ENCODE measurements at regions not wholly inside any gene's neighbourhood (a gene's known extent, or its start where the extent isn't known, plus 50 kb on each side); places are given as distances from the start of the nearest gene placed in this dataset.

DNA sequence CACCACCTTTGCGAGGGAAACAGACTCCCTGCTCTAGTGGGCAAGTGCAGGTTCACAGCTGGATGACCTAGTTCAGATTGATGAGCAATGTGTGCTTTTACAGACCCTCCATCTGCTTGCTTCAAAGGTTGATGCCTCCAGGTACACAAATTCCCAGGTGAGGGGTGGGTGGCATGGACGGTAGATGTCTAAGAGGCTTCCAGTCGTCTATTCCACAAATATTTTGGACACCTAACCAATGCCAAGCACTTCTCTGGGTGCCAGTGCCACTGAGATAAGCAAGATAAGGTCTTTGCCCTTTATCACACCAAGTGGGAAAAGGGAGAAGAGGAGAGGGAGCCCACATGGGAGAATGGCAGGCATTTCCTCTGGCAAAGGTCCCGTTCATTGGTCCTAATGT, 316.6 kb upstream of the CDH5 start:
- Mint-ChIP-seq H3K27ac (no peak overlapping the region), H3K36me3 (ENCODE audit: insufficient read depth) (no peaks in the 10 kb centered on the region), H3K9me3 (peaks cover 0 to 1% of the 10 kb centered on the region in 2 donors), H3K4me3 (no peak overlapping the region), H3K4me1 (ENCODE audit: low read depth in 2 of 2) (no peaks in the 10 kb centered on the region), H3K27me3 (no peaks in the 10 kb centered on the region)
- DNase-seq = no peak
- no peak for ATAC-seq (replicated peaks)

DNA sequence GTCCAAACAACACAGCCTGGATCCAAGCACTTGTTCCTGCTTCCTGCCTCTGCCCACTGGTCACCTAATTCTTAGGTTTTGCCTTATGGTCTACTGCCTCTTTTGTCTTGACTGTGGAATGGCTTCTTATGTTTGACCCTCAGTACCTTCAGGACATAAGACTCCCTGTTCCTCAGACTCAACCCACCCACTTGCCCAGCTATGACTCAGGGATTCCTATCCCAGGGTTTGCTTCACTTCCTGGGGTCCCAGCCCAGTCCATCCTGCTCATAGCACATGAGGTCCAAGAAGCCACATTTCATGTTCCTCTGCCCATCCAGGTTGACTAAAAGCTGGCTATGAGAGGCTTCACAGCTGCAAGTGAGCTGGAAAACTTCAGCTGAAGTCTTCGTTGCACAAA, 320.9 kb upstream of the CDH5 start:
- H3K36me3 Mint-ChIP-seq (ENCODE audit: insufficient read depth) = no peaks in the 10 kb centered on the region
- no peak overlapping the region for H3K27ac Mint-ChIP-seq
- H3K9me3 Mint-ChIP-seq = peaks cover 0 to 1% of the 10 kb centered on the region in 2 donors
- H3K4me1 Mint-ChIP-seq (ENCODE audit: low read depth in 2 of 2) = no peaks in the 10 kb centered on the region
- no peak for DNase-seq
- H3K4me3 Mint-ChIP-seq = no peak overlapping the region
- H3K27me3 Mint-ChIP-seq = peaks cover 0 to 19% of the 10 kb centered on the region in 2 donors
- no peak for ATAC-seq (replicated peaks)

DNA sequence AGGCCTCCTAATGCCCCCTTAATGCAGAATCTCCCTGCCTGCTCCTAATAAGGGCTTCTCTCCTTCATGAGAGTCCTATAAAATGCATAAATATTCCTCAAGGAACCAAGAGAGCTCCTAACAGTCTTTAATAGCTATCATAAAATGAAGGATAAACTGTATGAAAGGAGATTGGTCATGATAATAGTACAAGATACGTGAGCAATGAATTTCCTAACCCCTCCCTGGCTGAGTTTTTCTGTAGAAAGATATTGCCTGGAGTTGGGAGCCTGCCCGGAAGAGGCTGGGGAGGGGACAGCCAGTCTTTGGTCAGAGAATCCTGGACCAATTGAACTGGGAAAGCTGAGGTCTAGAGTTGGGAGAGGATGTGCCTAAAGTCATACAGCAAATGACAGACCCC, 321.9 kb upstream of the CDH5 start:
- H3K4me3 Mint-ChIP-seq = no peak overlapping the region
- no peak for ATAC-seq (replicated peaks)
- peaks cover 0 to 19% of the 10 kb centered on the region in 2 donors for H3K27me3 Mint-ChIP-seq
- H3K36me3 Mint-ChIP-seq (ENCODE audit: insufficient read depth) = no peaks in the 10 kb centered on the region
- no peak overlapping the region for H3K27ac Mint-ChIP-seq
- DNase-seq = no peak
- no peaks in the 10 kb centered on the region for H3K4me1 Mint-ChIP-seq (ENCODE audit: low read depth in 2 of 2)
- peaks cover 0 to 1% of the 10 kb centered on the region in 2 donors for H3K9me3 Mint-ChIP-seq

DNA sequence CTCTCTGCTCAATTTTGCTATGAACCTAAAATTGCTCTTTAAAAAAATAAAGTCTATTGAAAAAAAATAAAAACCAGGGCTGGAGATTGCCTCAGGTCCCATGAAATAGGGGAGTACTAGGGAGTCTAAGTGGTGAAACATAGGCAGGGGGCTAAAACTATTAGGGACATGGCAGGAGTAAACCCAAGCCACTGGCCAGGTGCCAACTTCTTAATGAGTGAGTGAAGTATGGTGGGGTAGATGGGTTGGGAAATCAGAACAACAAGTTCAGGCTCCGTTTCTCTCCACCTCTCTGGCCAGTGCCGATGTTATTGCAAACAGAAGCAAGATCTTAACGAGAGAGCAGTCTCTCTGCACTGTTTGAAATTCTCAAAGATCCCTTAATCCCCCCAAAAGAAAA, 322.4 kb upstream of the CDH5 start:
- peaks cover 0 to 1% of the 10 kb centered on the region in 2 donors for H3K9me3 Mint-ChIP-seq
- H3K4me3 Mint-ChIP-seq = no peak overlapping the region
- ATAC-seq (replicated peaks) (no peak), DNase-seq (no peak)
- no peak overlapping the region for H3K27ac Mint-ChIP-seq
- H3K4me1 Mint-ChIP-seq (ENCODE audit: low read depth in 2 of 2) = no peaks in the 10 kb centered on the region
- no peaks in the 10 kb centered on the region for H3K36me3 Mint-ChIP-seq (ENCODE audit: insufficient read depth)
- peaks cover 0 to 19% of the 10 kb centered on the region in 2 donors for H3K27me3 Mint-ChIP-seq

DNA sequence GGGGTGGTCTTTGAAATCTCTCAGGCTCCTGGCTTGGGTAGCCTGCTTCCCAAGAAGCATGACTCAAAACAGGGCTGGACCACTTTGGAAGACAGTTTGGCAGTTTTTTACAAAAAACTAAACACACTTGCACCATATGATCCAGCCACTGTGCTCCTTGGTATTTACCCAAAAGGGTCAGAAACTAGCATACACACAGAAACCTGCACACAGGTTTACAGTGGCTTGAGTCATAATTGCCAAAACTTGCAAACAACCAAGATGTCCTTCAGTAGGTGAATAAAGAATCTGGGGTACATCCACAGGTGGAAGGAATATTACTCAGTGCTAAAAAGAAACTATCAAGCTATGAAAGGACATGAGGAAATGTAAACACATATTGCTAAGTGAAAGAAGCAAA, 323.2 kb upstream of the CDH5 start:
- Mint-ChIP-seq H3K36me3 (ENCODE audit: insufficient read depth) (no peaks in the 10 kb centered on the region), H3K9me3 (peaks cover 0 to 1% of the 10 kb centered on the region in 2 donors), H3K27ac (no peak overlapping the region), H3K27me3 (peaks cover 0 to 19% of the 10 kb centered on the region in 2 donors), H3K4me3 (no peak overlapping the region), H3K4me1 (ENCODE audit: low read depth in 2 of 2) (no peaks in the 10 kb centered on the region)
- DNase-seq (no peak), ATAC-seq (replicated peaks) (no peak)

DNA sequence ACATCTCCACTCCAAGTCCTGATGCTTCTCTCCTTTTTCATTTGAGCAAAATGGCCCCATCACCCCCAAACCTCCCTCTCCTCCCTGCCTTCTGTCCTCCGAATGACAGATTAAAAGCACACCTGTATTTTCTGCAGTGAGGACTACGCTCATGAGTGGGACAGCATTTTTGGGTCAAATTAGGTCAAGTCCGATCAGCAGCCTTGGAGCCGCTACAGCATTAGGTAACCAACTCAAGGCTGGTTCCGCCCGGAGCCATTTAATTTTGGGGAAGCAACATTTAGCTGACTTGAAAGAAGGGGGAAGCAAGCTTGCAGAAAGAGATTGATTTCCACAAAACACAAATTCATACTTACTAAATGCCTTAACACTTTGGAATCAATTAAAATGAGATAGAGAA, 324.1 kb upstream of the CDH5 start:
- no peak overlapping the region for H3K4me3 Mint-ChIP-seq
- H3K36me3 Mint-ChIP-seq (ENCODE audit: insufficient read depth) = no peaks in the 10 kb centered on the region
- peaks cover 0 to 1% of the 10 kb centered on the region in 2 donors for H3K9me3 Mint-ChIP-seq
- H3K27ac Mint-ChIP-seq = no peak overlapping the region
- peaks cover 0 to 19% of the 10 kb centered on the region in 2 donors for H3K27me3 Mint-ChIP-seq
- DNase-seq (no peak), ATAC-seq (replicated peaks) (no peak)
- H3K4me1 Mint-ChIP-seq (ENCODE audit: low read depth in 2 of 2) = no peaks in the 10 kb centered on the region

DNA sequence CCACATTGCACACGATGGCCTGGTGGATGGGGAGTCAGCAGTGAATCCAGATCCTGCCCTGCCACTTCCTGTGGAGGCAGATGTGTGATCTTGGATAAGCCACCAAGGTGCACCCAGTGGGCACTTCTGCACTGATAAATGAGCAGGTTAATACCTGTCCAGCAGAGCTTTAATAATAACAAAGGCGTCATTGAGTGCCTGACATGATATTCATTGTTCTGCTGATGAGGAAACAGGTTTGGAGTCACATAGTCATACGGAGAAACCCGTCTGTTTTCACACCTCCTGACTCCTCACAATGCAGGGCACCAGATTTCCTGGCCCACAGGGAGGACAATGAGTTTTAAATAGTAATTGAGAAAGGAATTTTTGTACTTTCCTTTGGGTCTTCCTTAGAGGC, 324.6 kb upstream of the CDH5 start:
- no peaks in the 10 kb centered on the region for H3K4me1 Mint-ChIP-seq (ENCODE audit: low read depth in 2 of 2)
- no peak overlapping the region for H3K27ac Mint-ChIP-seq
- peaks cover 0 to under 1% of the 10 kb centered on the region in 2 donors for H3K9me3 Mint-ChIP-seq
- DNase-seq (no peak), ATAC-seq (replicated peaks) (no peak)
- peaks cover 0 to 19% of the 10 kb centered on the region in 2 donors for H3K27me3 Mint-ChIP-seq
- H3K36me3 Mint-ChIP-seq (ENCODE audit: insufficient read depth) = no peaks in the 10 kb centered on the region
- no peak overlapping the region for H3K4me3 Mint-ChIP-seq

DNA sequence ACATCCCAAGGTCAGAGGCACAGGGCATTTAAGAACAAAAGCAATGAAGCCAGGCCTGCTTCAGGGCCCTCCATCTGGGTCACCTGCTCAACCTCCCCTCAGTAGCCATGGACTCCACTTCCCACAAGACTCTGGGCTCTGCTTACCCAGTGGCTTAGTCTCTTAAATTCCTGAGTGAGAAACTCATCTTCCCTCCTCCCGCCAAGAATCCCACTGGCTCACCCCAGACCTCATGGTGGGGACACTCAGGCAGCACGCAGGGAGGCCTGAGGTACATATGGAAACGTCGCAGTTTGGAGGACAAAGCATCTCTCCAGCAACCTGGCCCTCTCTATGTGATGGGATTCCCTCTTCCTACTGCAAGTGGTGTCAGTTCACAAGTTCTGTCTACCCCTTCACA, 326.7 kb upstream of the CDH5 start:
- Mint-ChIP-seq H3K9me3 (no peaks in the 10 kb centered on the region), H3K4me3 (no peak overlapping the region), H3K4me1 (ENCODE audit: low read depth in 2 of 2) (no peaks in the 10 kb centered on the region), H3K36me3 (ENCODE audit: insufficient read depth) (no peaks in the 10 kb centered on the region), H3K27me3 (peaks cover 0 to 19% of the 10 kb centered on the region in 2 donors), H3K27ac (no peak overlapping the region)
- ATAC-seq (replicated peaks) (no peak), DNase-seq (no peak)

DNA sequence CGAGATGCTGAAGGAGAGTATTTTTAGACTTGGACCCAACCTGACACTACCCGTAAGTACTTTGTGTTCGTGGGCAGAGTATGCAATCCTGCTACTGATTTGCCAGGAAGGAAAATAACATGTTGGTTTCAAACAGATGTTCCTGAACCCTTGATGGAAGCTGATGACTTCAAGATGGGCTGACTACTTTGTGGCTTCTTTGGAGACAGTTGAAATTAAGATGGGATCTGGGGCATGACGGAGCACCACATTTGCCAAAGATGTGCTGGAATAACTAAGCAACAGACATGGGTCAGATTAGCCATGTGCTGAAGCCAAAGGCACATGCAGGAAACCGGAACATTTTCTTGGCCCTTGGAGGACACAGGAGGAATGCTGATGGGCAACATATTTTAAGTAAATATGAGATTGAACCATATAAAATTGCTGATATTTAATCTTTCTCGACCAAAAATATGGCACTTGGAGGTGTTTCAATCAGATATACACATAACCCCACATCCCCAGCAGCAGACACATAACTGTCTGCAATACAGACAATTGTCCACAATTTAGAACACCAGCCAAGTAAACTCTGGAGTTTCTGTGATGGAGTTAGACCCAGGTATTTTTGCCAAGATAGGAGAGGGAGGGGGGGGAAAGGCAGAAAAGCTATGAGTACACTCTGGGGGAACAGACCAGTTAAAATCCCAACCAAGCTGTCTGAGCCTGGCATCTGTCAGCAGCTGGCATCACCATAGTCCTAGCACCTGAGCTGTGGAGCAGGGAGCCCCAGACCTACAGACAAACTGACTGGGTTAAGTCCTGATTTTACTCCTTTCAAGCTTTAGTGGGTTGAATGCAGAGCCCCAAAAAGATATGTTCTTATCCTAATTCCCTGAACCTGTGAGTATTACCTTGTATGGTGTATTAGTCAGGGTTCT, 329.4 kb upstream of the CDH5 start:
- Mint-ChIP-seq H3K4me1 (ENCODE audit: low read depth in 2 of 2) (no peaks in the 10 kb centered on the region), H3K36me3 (ENCODE audit: insufficient read depth) (no peaks in the 10 kb centered on the region), H3K27ac (no peak overlapping the region), H3K4me3 (no peak overlapping the region), H3K27me3 (peaks cover 0 to under 1% of the 10 kb centered on the region in 2 donors), H3K9me3 (peaks cover 0 to 8% of the 10 kb centered on the region in 2 donors)
- DNase-seq = no peak
- ATAC-seq (replicated peaks) = no peak

DNA sequence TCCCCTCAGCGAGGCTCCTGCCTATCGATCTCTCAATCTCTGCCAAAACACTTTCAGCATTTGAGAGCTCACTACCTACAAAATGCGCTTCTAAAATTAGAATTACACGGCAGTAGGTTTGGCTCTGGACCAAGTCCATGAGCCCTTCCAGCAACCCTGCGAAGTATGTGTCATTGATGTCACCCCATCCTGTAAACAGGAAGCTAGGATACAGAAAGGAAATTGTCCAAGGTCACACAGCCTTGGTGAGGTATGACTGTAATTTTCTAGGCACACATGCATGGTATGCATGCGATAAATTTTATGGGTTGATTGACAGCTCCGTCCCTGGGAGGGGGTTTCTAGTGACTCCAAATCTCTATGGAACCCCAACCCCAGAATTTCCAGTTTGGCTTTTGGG, 330.3 kb upstream of the CDH5 start:
- H3K9me3 Mint-ChIP-seq = peaks cover 0 to 10% of the 10 kb centered on the region in 2 donors
- H3K27me3 Mint-ChIP-seq = no peaks in the 10 kb centered on the region
- no peaks in the 10 kb centered on the region for H3K4me1 Mint-ChIP-seq (ENCODE audit: low read depth in 2 of 2)
- ATAC-seq (replicated peaks) = no peak
- no peak overlapping the region for H3K27ac Mint-ChIP-seq
- DNase-seq = no peak
- H3K36me3 Mint-ChIP-seq (ENCODE audit: insufficient read depth) = no peaks in the 10 kb centered on the region
- H3K4me3 Mint-ChIP-seq = no peak overlapping the region

DNA sequence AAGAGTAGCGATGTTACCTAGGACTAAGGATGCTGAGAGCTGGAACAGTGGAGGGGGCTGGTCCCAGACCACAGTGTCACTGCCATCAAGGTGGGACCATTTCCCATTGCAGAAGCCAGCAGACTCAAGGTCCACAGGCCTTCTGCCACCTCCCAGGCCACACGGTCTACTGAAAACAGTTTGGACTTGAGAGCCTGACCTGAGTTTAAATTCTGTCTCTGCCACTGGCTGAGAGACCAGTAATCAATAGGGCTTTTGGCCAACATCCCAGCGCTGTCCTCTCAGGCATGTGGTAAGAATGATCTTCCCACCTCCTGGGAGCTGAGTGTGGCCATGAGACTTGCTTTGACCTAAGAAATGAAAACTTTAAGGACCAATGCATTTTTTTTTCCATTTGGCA, 331.4 kb upstream of the CDH5 start:
- Mint-ChIP-seq H3K36me3 (ENCODE audit: insufficient read depth) (no peaks in the 10 kb centered on the region), H3K4me3 (no peak overlapping the region), H3K4me1 (ENCODE audit: low read depth in 2 of 2) (no peaks in the 10 kb centered on the region), H3K9me3 (peaks cover 0 to 10% of the 10 kb centered on the region in 2 donors), H3K27ac (no peak overlapping the region), H3K27me3 (peaks cover 0 to under 1% of the 10 kb centered on the region in 2 donors)
- no peak for ATAC-seq (replicated peaks)
- DNase-seq = no peak

DNA sequence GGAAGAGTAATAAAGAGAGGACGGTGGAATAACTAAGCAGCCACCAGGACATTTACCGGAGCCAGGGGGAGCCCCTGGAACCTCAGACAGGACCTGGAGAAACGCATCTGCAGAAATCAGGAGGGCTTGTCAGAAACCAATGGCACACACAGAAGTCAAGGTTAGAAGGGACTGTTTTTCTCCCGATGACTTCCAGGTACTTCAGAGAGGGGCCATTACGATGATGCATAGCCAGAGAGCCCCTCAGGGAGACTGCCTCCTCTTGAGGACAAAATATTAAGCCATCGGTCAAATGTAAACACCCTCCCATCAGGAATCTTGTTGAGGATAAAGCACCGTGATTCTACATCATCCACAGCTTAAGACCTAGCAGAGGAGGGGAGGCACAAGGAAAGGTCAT, 333.6 kb upstream of the CDH5 start:
- peaks cover 0 to 11% of the 10 kb centered on the region in 2 donors for H3K27me3 Mint-ChIP-seq
- no peak for ATAC-seq (replicated peaks)
- no peaks in the 10 kb centered on the region for H3K4me1 Mint-ChIP-seq (ENCODE audit: low read depth in 2 of 2)
- no peak for DNase-seq
- H3K4me3 Mint-ChIP-seq = no peak overlapping the region
- peaks cover 0 to 10% of the 10 kb centered on the region in 2 donors for H3K9me3 Mint-ChIP-seq
- no peak overlapping the region for H3K27ac Mint-ChIP-seq
- H3K36me3 Mint-ChIP-seq (ENCODE audit: insufficient read depth) = no peaks in the 10 kb centered on the region

DNA sequence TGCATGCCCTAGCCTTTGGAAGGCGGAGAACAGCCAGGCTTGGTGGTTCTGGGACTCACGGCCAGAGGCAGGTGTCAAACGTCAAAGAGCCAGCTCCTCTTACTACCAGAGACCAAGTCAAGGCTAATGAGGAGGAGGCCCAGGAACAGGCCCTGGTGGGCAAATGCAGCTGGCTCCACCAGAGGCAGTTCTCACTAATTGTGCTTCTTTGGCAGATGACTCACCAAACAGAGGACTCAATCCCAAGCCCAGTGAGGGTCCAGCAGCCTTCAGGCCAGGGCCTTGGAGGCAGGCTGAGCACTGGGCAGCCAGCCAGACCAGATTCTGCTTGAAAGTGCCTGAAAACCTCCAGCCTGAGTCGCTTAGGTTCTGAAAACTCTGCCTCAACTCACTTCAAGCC, 336.5 kb upstream of the CDH5 start:
- DNase-seq (no peak), ATAC-seq (replicated peaks) (no peak)

DNA sequence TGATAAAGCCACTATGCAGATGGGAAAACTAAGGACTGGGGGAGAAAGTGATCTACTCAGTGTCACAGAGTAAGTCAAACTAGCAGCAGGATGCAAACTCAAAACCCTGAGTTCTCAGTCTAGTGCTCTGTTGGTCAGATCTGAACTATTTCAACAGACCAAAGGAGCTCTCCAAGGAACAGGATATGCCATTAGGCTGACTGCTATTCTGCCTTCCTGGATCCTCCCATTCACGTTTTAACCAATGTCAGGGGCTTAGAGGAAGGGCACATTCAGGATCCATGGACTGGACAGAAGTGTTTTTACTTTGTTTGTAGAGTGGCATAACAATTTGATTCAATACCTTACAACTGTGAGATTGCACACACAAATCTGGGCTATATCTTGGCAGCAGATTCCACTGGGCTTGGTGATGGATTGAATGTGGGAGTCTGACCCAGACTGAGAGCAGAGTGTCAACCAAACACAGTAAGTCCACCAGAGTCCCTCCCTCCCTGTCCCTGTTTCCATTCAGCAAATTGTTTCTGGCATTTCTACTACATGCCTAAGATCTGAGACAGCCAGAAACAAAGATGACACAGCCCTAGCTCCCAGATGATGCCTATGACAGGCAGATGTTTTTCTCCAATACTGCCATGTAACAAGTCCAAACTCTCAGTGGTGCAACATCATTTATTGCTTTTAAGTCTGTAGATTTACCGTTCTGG, 337.8 kb upstream of the CDH5 start:
- Mint-ChIP-seq H3K36me3 (ENCODE audit: insufficient read depth) (no peaks in the 10 kb centered on the region), H3K4me1 (ENCODE audit: low read depth in 2 of 2) (no peaks in the 10 kb centered on the region), H3K4me3 (no peak overlapping the region), H3K27me3 (peaks cover 0 to 11% of the 10 kb centered on the region in 2 donors), H3K9me3 (peaks cover 7 to 10% of the 10 kb centered on the region in 2 donors), H3K27ac (no peak overlapping the region)
- ATAC-seq (replicated peaks) = no peak
- DNase-seq = no peak

More for the DNA sequence above, 336.5 kb upstream of the CDH5 start:
- Mint-ChIP-seq H3K27me3 (peaks cover 0 to 11% of the 10 kb centered on the region in 2 donors), H3K9me3 (peaks cover 5 to 10% of the 10 kb centered on the region in 2 donors), H3K4me1 (ENCODE audit: low read depth in 2 of 2) (no peaks in the 10 kb centered on the region), H3K4me3 (no peak overlapping the region), H3K36me3 (ENCODE audit: insufficient read depth) (no peaks in the 10 kb centered on the region), H3K27ac (no peak overlapping the region)
